ENCODE measurements at regions not wholly inside any gene's neighbourhood (a gene's known extent, or its start where the extent isn't known, plus 50 kb on each side); places are given as distances from the start of the nearest gene placed in this dataset.

DNA sequence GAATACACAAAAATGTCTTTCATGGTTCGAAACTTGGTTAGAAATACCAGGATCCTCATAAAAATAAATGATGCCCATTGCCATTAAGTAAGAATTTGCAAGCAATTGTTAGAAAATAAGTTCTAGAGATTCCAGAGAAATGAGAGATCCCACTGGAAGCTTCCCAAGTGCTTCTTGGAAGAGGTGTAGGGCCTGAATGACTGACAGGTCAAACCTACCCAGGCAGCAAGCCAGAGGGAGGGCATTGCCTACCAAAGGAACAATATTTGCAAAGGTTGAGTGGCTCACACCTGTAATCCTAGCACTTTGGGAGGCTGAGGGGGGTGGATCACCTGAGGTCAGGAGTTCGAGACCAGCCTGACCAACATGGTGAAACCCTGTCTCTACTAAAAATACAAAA, 777.0 kb upstream of the WWC1 start:
- TF ChIP-seq, protein P1, sequence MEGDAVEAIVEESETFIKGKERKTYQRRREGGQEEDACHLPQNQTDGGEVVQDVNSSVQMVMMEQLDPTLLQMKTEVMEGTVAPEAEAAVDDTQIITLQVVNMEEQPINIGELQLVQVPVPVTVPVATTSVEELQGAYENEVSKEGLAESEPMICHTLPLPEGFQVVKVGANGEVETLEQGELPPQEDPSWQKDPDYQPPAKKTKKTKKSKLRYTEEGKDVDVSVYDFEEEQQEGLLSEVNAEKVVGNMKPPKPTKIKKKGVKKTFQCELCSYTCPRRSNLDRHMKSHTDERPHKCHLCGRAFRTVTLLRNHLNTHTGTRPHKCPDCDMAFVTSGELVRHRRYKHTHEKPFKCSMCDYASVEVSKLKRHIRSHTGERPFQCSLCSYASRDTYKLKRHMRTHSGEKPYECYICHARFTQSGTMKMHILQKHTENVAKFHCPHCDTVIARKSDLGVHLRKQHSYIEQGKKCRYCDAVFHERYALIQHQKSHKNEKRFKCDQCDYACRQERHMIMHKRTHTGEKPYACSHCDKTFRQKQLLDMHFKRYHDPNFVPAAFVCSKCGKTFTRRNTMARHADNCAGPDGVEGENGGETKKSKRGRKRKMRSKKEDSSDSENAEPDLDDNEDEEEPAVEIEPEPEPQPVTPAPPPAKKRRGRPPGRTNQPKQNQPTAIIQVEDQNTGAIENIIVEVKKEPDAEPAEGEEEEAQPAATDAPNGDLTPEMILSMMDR (IDR thresholded peaks at IDR 0.05 in 4 of 5, conservative IDR thresholded peaks at IDR 0.05 in 1 of 5): no peak
- TF ChIP-seq POLR2A (IDR thresholded peaks at IDR 0.05): no peak

All from gastrocnemius medialis (tissue), 4 donors.